AG04450 (cell line): ENCODE measurements at regions not wholly inside any gene's neighbourhood (a gene's known extent, or its start where the extent isn't known, plus 50 kb on each side); places are given as distances from the start of the nearest gene placed in this dataset.
"Not testable (repeated sequence)": the region's sequence is repeated elsewhere in the genome, so short reads cannot be mapped to it uniquely, and the experiment has no call there.

Experiments
- CTCF ChIA-PET: fragments of 300-600, 350-600 bp; formaldehyde crosslinking; extraction: SDS; loops from one replicate; lab custom pipeline; 2022; ENCODE audit warnings: antibody characterized with exemption, inconsistent platforms; lab: Charles Lee
- POLR2A ChIA-PET: fragments of 350-600 bp; formaldehyde crosslinking; extraction: SDS; loops from one replicate; lab custom pipeline; 2021; ENCODE audit warnings: antibody characterized with exemption, inconsistent platforms; lab: Yijun Ruan, JAX
- DNase-seq: peaks from one replicate; pipeline ENCODE4 v3.0.0-alpha.2; 2011; ENCODE audit warnings: low read depth, low spot score
- H3K27ac ChIP-seq: one replicate; pipeline ENCODE4 v1.5.1; 2012; ENCODE audit warnings: low read depth, low read length, control low read depth
- H3K27me3 ChIP-seq: one replicate; pipeline ENCODE4 v1.6.0; 2012; ENCODE audit warnings: low read length; ENCODE audit not compliant: control insufficient read depth, insufficient read depth
- H3K4me3 ChIP-seq: 2 replicates; pipeline ENCODE4 v1.5.1; 2011; ENCODE audit warnings: mild to moderate bottlenecking, low read depth, low read length, control low read depth
- H3K9me3 ChIP-seq: 2 replicates; pipeline ENCODE4 v1.5.1; 2012; ENCODE audit warnings: low read length; ENCODE audit not compliant: control insufficient read depth, insufficient read depth
- TF ChIP-seq, protein P1 (sequence below): IDR thresholded peaks from 2 replicates; pipeline ENCODE4 v1.5.1; 2011; ENCODE audit warnings: low read depth, low read length, control low read depth, inconsistent platforms

DNA sequence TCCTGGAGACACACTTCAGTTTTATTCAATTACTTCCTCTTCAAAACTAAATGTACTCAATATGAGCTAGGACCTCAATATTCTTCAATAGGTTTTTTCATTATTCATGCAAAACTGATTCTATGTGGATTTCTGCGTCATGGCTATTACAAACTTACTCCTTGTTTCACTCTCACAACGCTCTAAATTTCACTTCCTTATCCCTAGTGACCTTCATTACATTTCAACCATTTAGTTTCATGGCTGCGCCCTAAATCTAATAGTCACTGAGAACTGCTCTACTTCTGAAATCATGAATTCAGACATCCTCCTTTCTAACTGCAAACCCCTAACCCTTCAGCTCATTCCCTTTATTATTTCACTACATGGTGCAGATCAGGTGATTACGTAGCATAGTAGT is 93.9 kb downstream of the SLC25A46 start:
- ChIA-PET CTCF (no interaction called here), POLR2A (no interaction called here)
- Histone ChIP-seq H3K9me3 (no peaks in the 10 kb centered on the region), H3K27ac (no peak overlapping the region), H3K4me3 (no peak overlapping the region), H3K27me3 (no peaks in the 10 kb centered on the region)
- TF ChIP-seq, protein P1, sequence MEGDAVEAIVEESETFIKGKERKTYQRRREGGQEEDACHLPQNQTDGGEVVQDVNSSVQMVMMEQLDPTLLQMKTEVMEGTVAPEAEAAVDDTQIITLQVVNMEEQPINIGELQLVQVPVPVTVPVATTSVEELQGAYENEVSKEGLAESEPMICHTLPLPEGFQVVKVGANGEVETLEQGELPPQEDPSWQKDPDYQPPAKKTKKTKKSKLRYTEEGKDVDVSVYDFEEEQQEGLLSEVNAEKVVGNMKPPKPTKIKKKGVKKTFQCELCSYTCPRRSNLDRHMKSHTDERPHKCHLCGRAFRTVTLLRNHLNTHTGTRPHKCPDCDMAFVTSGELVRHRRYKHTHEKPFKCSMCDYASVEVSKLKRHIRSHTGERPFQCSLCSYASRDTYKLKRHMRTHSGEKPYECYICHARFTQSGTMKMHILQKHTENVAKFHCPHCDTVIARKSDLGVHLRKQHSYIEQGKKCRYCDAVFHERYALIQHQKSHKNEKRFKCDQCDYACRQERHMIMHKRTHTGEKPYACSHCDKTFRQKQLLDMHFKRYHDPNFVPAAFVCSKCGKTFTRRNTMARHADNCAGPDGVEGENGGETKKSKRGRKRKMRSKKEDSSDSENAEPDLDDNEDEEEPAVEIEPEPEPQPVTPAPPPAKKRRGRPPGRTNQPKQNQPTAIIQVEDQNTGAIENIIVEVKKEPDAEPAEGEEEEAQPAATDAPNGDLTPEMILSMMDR, result no peak
- no peak for DNase-seq

DNA sequence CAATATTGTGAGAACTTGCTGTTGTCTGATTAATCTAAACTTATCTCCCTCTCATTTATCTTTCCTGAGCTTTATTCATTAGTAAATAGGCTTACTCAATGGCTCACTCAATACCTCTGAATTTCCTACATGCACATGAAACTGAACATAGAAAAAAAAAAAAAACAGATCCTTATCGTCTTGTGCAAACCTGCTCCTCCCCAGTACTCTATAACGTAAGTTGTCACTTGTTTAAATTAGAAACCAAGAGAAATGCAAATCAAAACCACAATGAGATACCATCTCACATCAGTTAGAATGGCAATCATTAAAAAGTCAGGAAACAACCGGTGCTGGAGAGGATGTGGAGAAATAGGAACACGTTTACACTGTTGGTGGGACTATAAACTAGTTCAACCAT is 96.1 kb downstream of the SLC25A46 start:
- DNase-seq, H3K9me3 ChIP-seq, POLR2A ChIA-PET, H3K27ac ChIP-seq, H3K27me3 ChIP-seq, H3K4me3 ChIP-seq: not testable (repeated sequence)
- CTCF ChIA-PET, result interaction anchor here (0.6 to 0.8 kb wide), 2 partner anchors 10 to 12 kb away, joined by 3 read pairs; no protein-coding TSS in a partner anchor

DNA sequence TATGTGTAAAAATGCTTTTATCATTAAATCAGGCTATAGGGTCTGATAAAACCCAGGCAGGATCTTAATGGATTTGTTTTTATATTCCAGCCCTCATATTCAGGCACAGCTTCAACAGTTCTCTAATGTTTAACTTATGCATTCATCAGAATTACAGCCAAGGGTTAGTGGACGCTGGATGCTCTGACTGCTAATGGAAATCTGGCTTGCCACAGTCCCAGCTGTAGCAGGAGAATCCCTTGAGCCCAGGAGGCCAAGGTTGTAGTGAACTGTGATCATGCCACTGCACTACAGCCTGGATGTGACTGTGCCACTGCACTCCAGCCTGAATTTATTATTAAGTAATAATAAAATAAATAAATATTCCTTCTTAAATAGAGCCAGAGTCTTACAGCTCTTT is 98.0 kb downstream of the SLC25A46 start:
- CTCF ChIA-PET, result no interaction called here
- TF ChIP-seq, protein P1, result no peak
- Histone ChIP-seq H3K4me3 (no peak overlapping the region), H3K27ac (no peak overlapping the region), H3K27me3 (no peaks in the 10 kb centered on the region), H3K9me3 (no peaks in the 10 kb centered on the region)
- DNase-seq, result no peak
- POLR2A ChIA-PET, result no interaction called here

DNA sequence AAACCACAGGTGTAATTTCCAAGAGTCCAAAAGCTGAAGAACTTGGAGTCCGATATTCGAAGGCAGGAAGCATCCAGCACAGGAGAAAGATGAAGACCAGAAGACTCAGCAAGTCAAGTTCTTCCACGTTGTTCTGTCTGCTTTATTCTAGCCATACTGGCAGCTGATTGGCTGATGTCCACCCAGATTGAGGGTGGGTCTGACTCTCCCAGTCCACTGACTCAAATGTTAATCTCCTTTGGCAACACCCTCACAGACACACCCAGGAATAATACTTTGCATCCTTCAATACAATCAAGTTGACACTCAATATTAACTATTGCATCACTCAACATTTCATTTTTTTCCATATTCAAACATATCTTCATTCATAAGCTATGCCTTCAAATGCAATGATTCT is 99.5 kb downstream of the SLC25A46 start:
- H3K27ac ChIP-seq, POLR2A ChIA-PET, H3K27me3 ChIP-seq, H3K9me3 ChIP-seq, H3K4me3 ChIP-seq, CTCF ChIA-PET, DNase-seq: not testable (repeated sequence)

DNA sequence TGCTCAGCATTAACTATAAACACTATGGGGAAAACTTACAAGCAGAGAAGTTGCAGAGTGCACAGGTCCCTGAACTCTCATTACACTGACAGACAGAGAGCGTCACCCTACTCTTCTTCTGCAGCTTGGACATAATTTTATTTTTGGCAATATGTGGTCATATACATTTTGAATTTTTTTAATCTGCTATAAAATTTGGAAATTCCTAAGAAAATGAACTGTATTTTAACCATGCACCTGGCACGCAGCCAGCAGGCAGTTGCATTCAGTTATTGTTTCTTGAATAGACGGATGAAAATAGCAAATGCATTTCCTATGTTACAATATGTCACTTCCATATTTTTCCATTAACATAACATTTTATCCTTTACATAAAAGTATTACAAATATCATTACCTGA is 100.2 kb downstream of the SLC25A46 start:
- no peak overlapping the region for H3K27ac ChIP-seq
- CTCF ChIA-PET, result no interaction called here
- DNase-seq, result no peak
- H3K27me3 ChIP-seq, result no peaks in the 10 kb centered on the region
- H3K4me3 ChIP-seq, result no peak overlapping the region
- POLR2A ChIA-PET, result no interaction called here
- TF ChIP-seq, protein P1, result no peak
- H3K9me3 ChIP-seq, result no peaks in the 10 kb centered on the region

DNA sequence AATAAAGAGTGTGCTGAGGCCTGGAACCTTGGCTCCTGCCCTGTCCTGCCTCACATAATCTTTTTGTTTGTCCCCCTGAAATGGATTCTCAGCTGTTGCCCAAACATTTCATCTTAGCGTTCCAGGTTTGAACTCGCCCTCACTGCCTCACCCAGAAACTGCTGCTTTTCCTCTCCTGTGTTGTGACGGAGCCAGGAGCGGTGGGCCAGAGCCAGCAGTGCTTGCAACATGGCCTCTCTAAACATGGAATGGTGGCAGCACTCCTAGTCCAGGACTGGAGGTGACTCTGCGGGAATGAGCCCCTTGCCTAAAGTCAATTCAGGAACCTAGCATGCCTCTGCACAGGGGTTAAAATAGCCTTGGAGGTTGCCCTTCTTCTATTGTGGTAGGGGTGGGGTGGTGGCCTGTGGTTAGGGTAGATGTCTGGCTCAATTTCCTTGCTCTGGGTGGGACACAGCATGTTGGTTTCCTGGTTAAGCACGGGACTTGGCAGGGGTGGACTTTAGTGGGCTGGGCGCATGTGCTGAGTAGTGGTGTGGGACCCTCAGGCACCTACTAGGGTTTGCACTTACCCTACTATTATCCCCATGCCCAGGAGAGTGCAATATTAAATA is 101.6 kb downstream of the SLC25A46 start:
- no peaks in the 10 kb centered on the region for H3K9me3 ChIP-seq
- no peak overlapping the region for H3K4me3 ChIP-seq
- TF ChIP-seq, protein P1, result no peak
- DNase-seq, result no peak
- H3K27me3 ChIP-seq, result no peaks in the 10 kb centered on the region
- no peak overlapping the region for H3K27ac ChIP-seq
- ChIA-PET CTCF (no interaction called here), POLR2A (no interaction called here)
